ENCODE measurements at regions not wholly inside any gene's neighbourhood (a gene's known extent, or its start where the extent isn't known, plus 50 kb on each side); places are given as distances from the start of the nearest gene placed in this dataset.

DNA sequence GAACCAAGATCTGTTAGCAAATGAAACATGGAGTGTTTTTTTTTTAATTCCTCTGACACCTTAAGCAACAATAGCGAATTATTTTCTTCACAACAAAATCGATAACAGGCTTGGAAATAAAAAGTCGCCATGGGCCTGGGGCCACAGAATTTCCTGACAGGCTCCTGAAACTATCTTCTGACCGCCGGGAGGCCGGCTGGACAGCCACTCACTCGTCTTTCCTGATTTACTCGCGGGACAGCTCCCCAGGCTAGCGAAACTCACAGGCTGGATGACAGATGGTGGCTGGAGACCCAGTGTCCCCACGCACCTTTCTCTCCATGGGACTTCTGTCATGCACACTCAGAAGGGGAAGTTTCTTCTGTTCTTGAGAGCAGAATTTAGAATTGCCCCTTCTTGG lies 143.3 kb upstream of the IRX2 start:
- H3K27me3 ChIP-seq (ENCODE audit: insufficient read depth, low read length, poor library complexity, severe bottlenecking), result no peaks in the 10 kb centered on the region
- no peak overlapping the region for H3K4me3 ChIP-seq (ENCODE audit: low read length, poor library complexity, severe bottlenecking)
- TF ChIP-seq, protein P1, sequence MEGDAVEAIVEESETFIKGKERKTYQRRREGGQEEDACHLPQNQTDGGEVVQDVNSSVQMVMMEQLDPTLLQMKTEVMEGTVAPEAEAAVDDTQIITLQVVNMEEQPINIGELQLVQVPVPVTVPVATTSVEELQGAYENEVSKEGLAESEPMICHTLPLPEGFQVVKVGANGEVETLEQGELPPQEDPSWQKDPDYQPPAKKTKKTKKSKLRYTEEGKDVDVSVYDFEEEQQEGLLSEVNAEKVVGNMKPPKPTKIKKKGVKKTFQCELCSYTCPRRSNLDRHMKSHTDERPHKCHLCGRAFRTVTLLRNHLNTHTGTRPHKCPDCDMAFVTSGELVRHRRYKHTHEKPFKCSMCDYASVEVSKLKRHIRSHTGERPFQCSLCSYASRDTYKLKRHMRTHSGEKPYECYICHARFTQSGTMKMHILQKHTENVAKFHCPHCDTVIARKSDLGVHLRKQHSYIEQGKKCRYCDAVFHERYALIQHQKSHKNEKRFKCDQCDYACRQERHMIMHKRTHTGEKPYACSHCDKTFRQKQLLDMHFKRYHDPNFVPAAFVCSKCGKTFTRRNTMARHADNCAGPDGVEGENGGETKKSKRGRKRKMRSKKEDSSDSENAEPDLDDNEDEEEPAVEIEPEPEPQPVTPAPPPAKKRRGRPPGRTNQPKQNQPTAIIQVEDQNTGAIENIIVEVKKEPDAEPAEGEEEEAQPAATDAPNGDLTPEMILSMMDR (conservative IDR thresholded peaks at IDR 0.05; ENCODE audit: low read length), result no peak
- TF ChIP-seq EZH2phosphoT487 (IDR thresholded peaks at IDR 0.05; ENCODE audit: borderline replicate concordance), result no peak

DNA sequence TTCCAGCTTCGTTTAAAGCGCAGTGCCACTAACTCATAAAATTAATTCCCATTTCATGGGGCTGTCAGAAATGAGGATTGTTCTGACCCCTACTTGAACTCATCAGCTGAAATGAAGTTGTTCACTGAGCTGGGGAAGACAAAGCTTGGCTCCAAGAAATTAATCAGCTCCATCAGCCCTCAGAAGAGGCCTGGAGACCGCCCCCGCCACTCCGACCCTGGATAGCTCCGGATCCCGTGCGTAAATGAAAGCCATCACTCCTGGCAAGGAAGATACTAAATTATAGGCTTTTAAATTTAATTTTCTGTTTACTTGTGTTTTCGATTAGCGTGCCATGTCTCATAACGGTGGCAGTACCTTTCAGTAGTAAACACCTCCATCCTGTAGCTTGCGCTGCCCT lies 142.8 kb upstream of the IRX2 start:
- Histone ChIP-seq H3K4me3 (ENCODE audit: low read length, poor library complexity, severe bottlenecking) (no peak overlapping the region), H3K9me2 (replicated peaks; ENCODE audit: low read depth, low read length) (no peaks in the 10 kb centered on the region), H3K9ac (ENCODE audit: low read depth, low read length, poor library complexity, severe bottlenecking) (no peak overlapping the region), H3K79me2 (ENCODE audit: insufficient read depth, low read length) (no peaks in the 10 kb centered on the region), H4K20me1 (ENCODE audit: insufficient read depth, low read length, poor library complexity, severe bottlenecking) (no peaks in the 10 kb centered on the region), H3K36me3 (ENCODE audit: insufficient read depth, low read length) (no peaks in the 10 kb centered on the region), H3K9me3 (ENCODE audit: insufficient read depth, low read depth, low read length) (peaks cover 5% of the 10 kb centered on the region; the same call in 1 of the 2 replicates), H3K27me3 (ENCODE audit: insufficient read depth, low read length, poor library complexity, severe bottlenecking) (no peaks in the 10 kb centered on the region), H3K4me1 (ENCODE audit: insufficient read depth, low read length, poor library complexity, severe bottlenecking) (no peaks in the 10 kb centered on the region), H2AFZ (ENCODE audit: low read length) (no peak overlapping the region), H3F3A (ENCODE audit: low read depth) (no peaks in the 10 kb centered on the region), H3K4me2 (ENCODE audit: low read depth, low read length, poor library complexity, severe bottlenecking) (no peak overlapping the region)
- TF ChIP-seq, protein P1 (conservative IDR thresholded peaks at IDR 0.05; ENCODE audit: low read length), result no peak

More for the DNA sequence above, 143.3 kb upstream of the IRX2 start:
- Histone ChIP-seq H3K36me3 (ENCODE audit: insufficient read depth, low read length) (no peaks in the 10 kb centered on the region), H3F3A (ENCODE audit: low read depth) (no peaks in the 10 kb centered on the region), H4K20me1 (ENCODE audit: insufficient read depth, low read length, poor library complexity, severe bottlenecking) (no peaks in the 10 kb centered on the region), H3K9me3 (ENCODE audit: insufficient read depth, low read depth, low read length) (peaks cover 5% of the 10 kb centered on the region; the same call in 1 of the 2 replicates), H3K79me2 (ENCODE audit: insufficient read depth, low read length) (no peaks in the 10 kb centered on the region), H2AFZ (ENCODE audit: low read length) (no peak overlapping the region), H3K9me2 (replicated peaks; ENCODE audit: low read depth, low read length) (no peaks in the 10 kb centered on the region), H3K4me2 (ENCODE audit: low read depth, low read length, poor library complexity, severe bottlenecking) (no peak overlapping the region), H3K4me1 (ENCODE audit: insufficient read depth, low read length, poor library complexity, severe bottlenecking) (no peaks in the 10 kb centered on the region), H3K9ac (ENCODE audit: low read depth, low read length, poor library complexity, severe bottlenecking) (no peak overlapping the region)

DNA sequence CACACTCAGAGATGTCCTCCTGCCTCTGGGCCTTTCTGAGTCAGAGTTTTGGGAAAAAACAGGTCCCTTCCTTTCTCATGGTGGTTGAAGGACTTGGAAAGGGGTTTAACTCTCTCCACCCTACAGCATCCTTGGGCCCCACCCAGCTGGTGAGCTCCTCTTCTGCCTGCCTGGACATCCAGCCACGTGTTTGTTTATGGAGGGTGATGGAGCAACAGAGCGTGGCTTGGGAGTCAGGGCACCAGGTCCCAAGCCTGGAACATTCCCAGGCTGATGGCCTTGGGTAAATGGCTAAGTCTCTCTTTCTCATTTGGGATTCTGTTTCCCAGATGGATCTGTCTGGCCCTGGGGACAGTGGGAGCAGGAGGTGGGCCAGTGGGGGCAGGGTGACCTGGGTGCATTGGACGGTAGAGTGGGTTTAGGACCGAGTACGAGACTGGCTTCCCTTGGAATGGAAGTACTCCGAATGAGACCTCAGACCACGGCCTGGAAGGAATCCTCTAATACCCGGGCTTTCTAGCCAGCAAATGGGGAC lies 141.1 kb upstream of the IRX2 start:
- H3K4me2 ChIP-seq (ENCODE audit: low read depth, low read length, poor library complexity, severe bottlenecking), result no peak overlapping the region
- no peaks in the 10 kb centered on the region for H3K27me3 ChIP-seq (ENCODE audit: insufficient read depth, low read length, poor library complexity, severe bottlenecking)
- no peak overlapping the region for H3K4me3 ChIP-seq (ENCODE audit: low read length, poor library complexity, severe bottlenecking)
- peaks cover 5% of the 10 kb centered on the region; the same call in 1 of the 2 replicates for H3K9me3 ChIP-seq (ENCODE audit: insufficient read depth, low read depth, low read length)
- no peak overlapping the region for H3K9ac ChIP-seq (ENCODE audit: low read depth, low read length, poor library complexity, severe bottlenecking)
- no peaks in the 10 kb centered on the region for H3K4me1 ChIP-seq (ENCODE audit: insufficient read depth, low read length, poor library complexity, severe bottlenecking)
- no peaks in the 10 kb centered on the region for H3K9me2 ChIP-seq (replicated peaks; ENCODE audit: low read depth, low read length)
- H2AFZ ChIP-seq (ENCODE audit: low read length), result no peak overlapping the region
- H4K20me1 ChIP-seq (ENCODE audit: insufficient read depth, low read length, poor library complexity, severe bottlenecking), result no peaks in the 10 kb centered on the region
- TF ChIP-seq EZH2phosphoT487 (IDR thresholded peaks at IDR 0.05; ENCODE audit: borderline replicate concordance), result no peak
- TF ChIP-seq, protein P1 (conservative IDR thresholded peaks at IDR 0.05; ENCODE audit: low read length), result no peak
- no peaks in the 10 kb centered on the region for H3K79me2 ChIP-seq (ENCODE audit: insufficient read depth, low read length)
- H3F3A ChIP-seq (ENCODE audit: low read depth), result no peaks in the 10 kb centered on the region
- no peaks in the 10 kb centered on the region for H3K36me3 ChIP-seq (ENCODE audit: insufficient read depth, low read length)

Data from Loucy (cell line).